ENCODE measurements at regions not wholly inside any gene's neighbourhood (a gene's known extent, or its start where the extent isn't known, plus 50 kb on each side); places are given as distances from the start of the nearest gene placed in this dataset.
A peak's percentile ranks its signal among the peaks of the same experiment; 100 is the strongest.

GRCh38 chr4:170657761-170658160 lies 568.0 kb upstream of the AADAT start:
- Histone ChIP-seq H3K4me1 (ENCODE audit: control insufficient read depth, insufficient read depth, low read length) (peaks cover 6% of the 10 kb centered on the region), H3K9ac (ENCODE audit: extremely low read depth, low read length, poor library complexity, severe bottlenecking) (no peak overlapping the region), H3K27me3 (ENCODE audit: control insufficient read depth, insufficient read depth, low read length, poor library complexity, severe bottlenecking) (no peaks in the 10 kb centered on the region), H3K4me3 (ENCODE audit: low read length) (no peak overlapping the region), H3K36me3 (ENCODE audit: control insufficient read depth, insufficient read depth, low read length) (no peaks in the 10 kb centered on the region), H3K27ac (ENCODE audit: low read depth, low read length) (no peak overlapping the region), H3K9me3 (ENCODE audit: control insufficient read depth, low read length) (no peaks in the 10 kb centered on the region)
- no peaks in the 10 kb centered on the region for H3K9me3 Mint-ChIP-seq
- no peak for DNase-seq
- WGBS, 2 experiments (ENCODE audit: insufficient coverage in 1 of 2, insufficient read length in 1 of 2): 80% methylated on average over 1 of the region's 2 CpGs; no CpG with 5 or more reads in 1 of the 2 experiments
- no peak for TF ChIP-seq CTCF (conservative IDR thresholded peaks at IDR 0.05)
- H3K27me3 Mint-ChIP-seq (ENCODE audit: insufficient read depth): no peaks in the 10 kb centered on the region
- no peaks in the 10 kb centered on the region for H3K36me3 Mint-ChIP-seq (ENCODE audit: low read depth)
- no peak overlapping the region for H3K4me3 Mint-ChIP-seq
- H3K4me1 Mint-ChIP-seq: peaks cover 26% of the 10 kb centered on the region
- H3K27ac Mint-ChIP-seq: no peak overlapping the region

DNA sequence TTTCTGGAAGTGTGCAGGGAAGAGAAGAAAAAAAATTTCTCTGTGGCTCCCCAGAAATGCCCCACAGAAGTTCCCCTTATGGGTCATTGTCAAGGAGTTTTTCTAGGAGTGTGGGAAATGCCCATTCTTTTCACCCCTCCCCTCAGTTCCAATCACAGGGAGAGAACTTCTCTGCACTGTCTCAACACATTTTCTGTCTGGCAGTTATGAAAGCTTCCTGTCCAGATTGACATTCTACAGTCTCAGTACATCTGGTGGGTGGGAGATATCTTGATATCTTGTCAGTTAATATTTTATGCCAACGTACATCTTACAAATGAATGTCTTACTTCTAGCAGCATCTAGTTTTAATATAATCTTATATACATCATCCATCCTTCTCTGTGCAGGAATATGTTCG lies 566.8 kb upstream of the AADAT start:
- TF ChIP-seq CTCF (conservative IDR thresholded peaks at IDR 0.05): no peak
- Histone ChIP-seq H3K27me3 (ENCODE audit: control insufficient read depth, insufficient read depth, low read length, poor library complexity, severe bottlenecking) (no peaks in the 10 kb centered on the region), H3K36me3 (ENCODE audit: control insufficient read depth, insufficient read depth, low read length) (no peaks in the 10 kb centered on the region), H3K4me1 (ENCODE audit: control insufficient read depth, insufficient read depth, low read length) (peaks cover 12% of the 10 kb centered on the region), H3K4me3 (ENCODE audit: low read length) (no peak overlapping the region), H3K9ac (ENCODE audit: extremely low read depth, low read length, poor library complexity, severe bottlenecking) (no peak overlapping the region), H3K9me3 (ENCODE audit: control insufficient read depth, low read length) (no peaks in the 10 kb centered on the region), H3K27ac (ENCODE audit: low read depth, low read length) (no peak overlapping the region)
- no peak overlapping the region for H3K27ac Mint-ChIP-seq
- H3K9me3 Mint-ChIP-seq: no peaks in the 10 kb centered on the region
- H3K36me3 Mint-ChIP-seq (ENCODE audit: low read depth): no peaks in the 10 kb centered on the region
- no peaks in the 10 kb centered on the region for H3K27me3 Mint-ChIP-seq (ENCODE audit: insufficient read depth)
- H3K4me3 Mint-ChIP-seq: no peak overlapping the region
- peaks cover 34% of the 10 kb centered on the region for H3K4me1 Mint-ChIP-seq
- DNase-seq: no peak
- WGBS, 2 experiments (ENCODE audit: insufficient coverage in 1 of 2, insufficient read length in 1 of 2): 94 to 100% methylated on average over 2 of the region's 2 CpGs

DNA sequence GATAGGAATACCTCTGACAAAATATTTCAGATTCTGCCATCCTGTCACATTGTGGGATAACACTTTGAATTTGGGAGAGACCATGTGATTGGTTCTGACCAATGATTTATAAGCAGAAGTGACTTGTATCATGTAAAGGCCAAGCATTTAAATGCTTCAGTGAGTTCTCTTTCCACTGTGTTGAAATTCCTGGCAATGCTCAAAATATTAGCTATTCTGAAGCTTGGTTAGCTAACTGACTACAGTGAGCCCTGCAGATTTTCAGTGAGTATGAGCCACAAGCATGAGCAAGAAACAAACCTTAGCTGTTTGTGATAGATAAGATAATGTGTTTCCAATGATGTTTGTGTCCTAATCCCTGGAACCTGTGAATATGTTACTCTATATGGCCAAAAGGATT lies 562.8 kb upstream of the AADAT start:
- Histone ChIP-seq H3K9me3 (ENCODE audit: control insufficient read depth, low read length) (peaks cover 19% of the 10 kb centered on the region), H3K9ac (ENCODE audit: extremely low read depth, low read length, poor library complexity, severe bottlenecking) (no peak overlapping the region), H3K27ac (ENCODE audit: low read depth, low read length) (no peak overlapping the region), H3K36me3 (ENCODE audit: control insufficient read depth, insufficient read depth, low read length) (no peaks in the 10 kb centered on the region), H3K4me1 (ENCODE audit: control insufficient read depth, insufficient read depth, low read length) (peaks cover 12% of the 10 kb centered on the region), H3K27me3 (ENCODE audit: control insufficient read depth, insufficient read depth, low read length, poor library complexity, severe bottlenecking) (no peaks in the 10 kb centered on the region), H3K4me3 (ENCODE audit: low read length) (peak overlapping the region; percentile 54)
- Mint-ChIP-seq H3K4me1 (peaks cover 35% of the 10 kb centered on the region), H3K36me3 (ENCODE audit: low read depth) (peaks cover 2% of the 10 kb centered on the region), H3K27ac (peak overlapping the region; percentile 56), H3K4me3 (no peak overlapping the region), H3K9me3 (peaks cover 3% of the 10 kb centered on the region), H3K27me3 (ENCODE audit: insufficient read depth) (no peaks in the 10 kb centered on the region)
- DNase-seq: no peak
- TF ChIP-seq CTCF (conservative IDR thresholded peaks at IDR 0.05): no peak
